Fibroblast of skin of abdomen (primary cell): ENCODE measurements at regions not wholly inside any gene's neighbourhood (a gene's known extent, or its start where the extent isn't known, plus 50 kb on each side); places are given as distances from the start of the nearest gene placed in this dataset.

Source experiments
- DNase-seq: peaks from one replicate; pipeline ENCODE4 v3.0.0-alpha.2; 2013

- no peak for DNase-seq
These were observed 154.6 kb upstream of the MYL2 start for GRCh38 chr12:111074965-111075364.

DNA sequence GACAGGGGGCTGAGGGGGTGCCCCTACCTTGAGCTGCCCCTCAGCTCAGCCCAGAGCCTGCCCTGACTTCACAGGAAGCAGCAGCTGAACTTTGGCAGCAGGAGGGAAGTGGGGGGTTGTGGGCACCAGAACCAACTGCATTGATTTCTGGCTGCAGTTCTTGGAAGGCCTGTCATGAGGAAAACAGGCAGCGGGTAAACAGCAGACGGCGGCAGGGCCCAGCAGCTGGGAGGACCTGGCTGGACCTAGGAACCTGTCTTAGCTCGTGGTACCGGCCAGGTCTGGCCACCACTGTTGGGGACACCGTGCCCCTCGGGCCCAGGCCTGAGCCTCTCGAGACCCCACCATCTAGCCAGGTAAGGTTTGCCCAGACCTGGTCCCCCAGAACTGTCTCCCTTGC is 154.2 kb upstream of the MYL2 start:
- no peak for DNase-seq

- DNase-seq = no peak
These were observed 153.0 kb upstream of the MYL2 start for GRCh38 chr12:111073370-111073769.

DNA sequence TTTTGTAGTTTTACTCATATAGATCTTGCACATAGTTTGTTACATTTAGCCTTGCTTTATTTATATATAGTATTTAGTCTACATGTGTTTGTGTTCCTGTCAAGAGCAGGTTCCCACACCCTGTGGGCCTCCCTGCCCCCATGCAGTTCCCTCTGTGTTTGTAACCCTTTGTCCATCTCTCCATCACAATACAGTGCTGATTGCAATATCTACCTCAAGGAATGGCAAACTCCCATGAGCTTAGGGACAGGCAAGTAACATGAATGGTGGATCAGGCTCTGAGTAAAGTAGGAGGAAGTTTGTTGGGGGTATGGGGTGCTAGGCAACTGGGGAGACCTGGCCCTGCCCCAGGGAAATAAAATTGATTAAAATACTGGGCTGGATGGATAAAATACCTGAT is 151.9 kb upstream of the MYL2 start:
- DNase-seq = no peak

GRCh38 chr12:111069886-111070285 is 149.5 kb upstream of the MYL2 start:
- DNase-seq = no peak

GRCh38 chr12:111068290-111068689 is 147.9 kb upstream of the MYL2 start:
- DNase-seq = no peak

- no peak for DNase-seq
These were observed 147.1 kb upstream of the MYL2 start for GRCh38 chr12:111067498-111067897.

- no peak for DNase-seq
These were observed 146.5 kb upstream of the MYL2 start for GRCh38 chr12:111066744-111067437.

- no peak for DNase-seq
These were observed 144.6 kb upstream of the MYL2 start for GRCh38 chr12:111064982-111065381.

DNA sequence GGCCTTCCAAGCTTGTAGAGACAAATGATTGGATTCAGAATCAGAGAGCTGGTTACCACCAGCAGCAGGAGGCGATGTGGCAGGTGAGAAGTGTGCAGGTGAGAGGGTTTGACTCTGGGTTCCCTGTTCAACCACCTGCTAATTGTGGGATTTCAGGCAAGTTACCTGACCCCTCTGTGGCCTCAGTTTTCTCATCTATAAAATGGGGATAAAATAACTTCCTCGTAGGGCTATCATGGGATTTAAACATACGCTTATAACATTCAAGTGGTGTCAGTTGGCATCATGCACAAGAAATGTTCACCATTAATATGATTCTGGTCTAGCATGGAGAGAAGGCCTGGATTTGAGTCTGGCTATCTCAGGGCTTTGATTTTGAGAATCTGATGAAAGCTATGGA is 143.8 kb upstream of the MYL2 start:
- DNase-seq = no peak

DNA sequence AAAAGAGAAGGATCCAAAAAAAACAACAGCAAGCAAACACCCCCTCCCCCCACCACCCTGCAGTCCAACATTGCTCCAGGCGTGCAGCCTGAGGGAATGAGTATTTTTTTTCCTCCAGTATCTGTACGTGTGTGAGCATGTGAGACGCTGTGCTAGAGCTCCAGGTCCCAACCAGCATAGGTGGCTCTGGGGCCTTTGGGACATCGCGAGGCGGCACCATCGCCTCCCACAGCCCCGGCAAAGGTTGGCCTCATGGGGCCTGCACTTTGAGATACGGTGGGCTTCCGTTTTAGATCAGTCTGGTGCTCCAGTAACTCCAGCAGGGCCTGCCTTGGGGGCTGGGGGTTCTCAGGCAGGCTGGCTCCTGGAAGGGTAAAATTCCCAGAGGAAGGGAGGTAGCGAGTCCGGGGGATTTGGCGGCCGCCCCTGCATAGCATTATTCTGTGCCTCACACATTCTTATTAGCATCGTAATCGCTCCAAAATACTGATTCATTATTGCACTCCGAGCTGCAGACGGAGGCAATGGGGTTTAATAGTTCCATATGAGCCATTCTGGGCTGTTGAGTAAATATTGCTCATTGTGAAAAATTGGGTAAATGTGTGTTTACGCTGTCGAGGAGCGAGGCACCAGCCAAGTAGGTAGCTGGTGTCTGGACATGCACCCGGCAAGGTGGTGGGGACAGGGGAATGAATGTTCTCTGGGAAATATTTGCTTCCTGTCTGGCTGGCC is 143.1 kb upstream of the MYL2 start:
- peak; percentile 52 for DNase-seq

GRCh38 chr12:111057701-111058425 is 137.5 kb upstream of the MYL2 start:
- DNase-seq = no peak

DNA sequence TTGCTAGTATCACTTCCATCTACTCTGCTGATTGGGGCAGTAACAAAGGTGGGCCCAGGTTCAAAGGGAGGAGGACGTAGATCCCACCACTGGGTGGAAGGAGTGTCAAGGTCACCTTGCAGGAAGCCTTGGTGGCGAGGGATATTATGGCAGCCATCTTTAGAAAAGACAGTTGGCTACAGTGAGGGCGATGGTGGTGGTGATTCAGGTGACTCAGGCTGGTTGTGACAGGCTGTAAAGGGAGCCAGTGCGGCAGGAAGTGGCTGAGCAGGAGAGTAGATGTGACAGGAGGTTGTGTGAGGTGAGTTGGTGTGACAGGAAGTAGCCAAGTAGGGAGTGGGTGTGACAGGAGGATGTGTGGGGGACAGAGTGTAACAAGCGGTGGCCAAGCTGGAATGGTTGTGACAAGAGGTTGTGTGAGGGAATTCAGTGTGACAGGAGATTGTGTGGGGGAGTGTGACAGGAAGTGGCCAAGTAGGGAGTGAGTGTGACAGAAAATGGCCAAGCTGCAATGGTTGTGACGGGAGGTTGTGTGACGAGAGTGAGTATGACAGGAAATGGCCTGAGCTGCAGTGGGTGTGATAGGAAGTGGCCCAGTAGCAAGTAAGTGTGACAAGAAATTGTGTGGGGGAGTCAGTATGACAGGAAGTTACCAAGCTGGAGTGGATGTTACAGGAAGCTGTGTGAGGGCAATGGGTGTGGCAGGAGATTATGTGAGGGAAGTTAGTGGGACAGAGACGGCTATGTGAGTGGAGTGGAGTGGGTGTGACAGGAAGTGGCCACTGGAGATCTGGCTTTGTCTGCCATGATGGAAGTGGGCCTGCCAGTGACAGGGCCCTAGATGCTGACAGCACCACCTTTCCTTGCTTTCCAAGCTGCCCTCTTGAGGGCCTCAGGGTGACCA is 136.5 kb upstream of the MYL2 start:
- DNase-seq = no peak

DNA sequence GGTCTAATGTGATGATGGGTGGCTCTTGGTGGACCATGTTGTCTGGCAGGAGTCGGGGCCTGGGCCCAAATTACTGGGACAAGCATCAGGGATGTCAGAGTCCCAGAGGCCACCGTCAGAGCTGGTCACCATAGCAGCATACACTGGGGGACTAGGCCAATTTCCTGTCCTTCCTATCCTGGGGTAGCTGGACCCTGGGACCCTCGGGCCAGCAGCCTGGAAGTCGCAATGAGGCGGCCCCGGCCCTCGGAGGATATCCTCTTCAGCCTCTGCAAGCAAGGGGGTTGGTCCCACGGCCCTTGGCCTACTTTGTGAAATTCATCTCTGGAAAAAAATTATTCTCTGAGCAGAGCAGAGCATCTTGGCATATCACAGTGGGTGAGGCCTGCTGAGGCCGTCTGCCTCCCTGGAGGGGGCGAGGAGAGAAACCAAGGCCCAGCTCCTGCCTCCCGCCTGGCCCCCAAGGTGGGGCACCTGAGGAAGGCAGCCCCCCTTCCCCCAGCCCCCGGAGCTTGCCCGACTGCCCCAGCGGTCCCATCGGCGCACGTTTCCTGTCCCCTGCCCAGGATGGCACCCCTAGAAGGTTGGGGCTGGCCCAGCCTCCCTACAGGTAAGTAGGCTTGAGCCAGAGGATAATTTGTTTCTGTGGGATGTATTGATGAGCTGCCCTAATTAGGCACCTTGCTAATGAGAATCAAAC is 135.0 kb upstream of the MYL2 start:
- DNase-seq = no peak

GRCh38 chr12:111048991-111049390 is 128.6 kb upstream of the MYL2 start:
- no peak for DNase-seq

- DNase-seq = no peak
These were observed 126.5 kb upstream of the MYL2 start for GRCh38 chr12:111046896-111047295.

- no peak for DNase-seq
These were observed 125.6 kb upstream of the MYL2 start for GRCh38 chr12:111045941-111046340.

DNA sequence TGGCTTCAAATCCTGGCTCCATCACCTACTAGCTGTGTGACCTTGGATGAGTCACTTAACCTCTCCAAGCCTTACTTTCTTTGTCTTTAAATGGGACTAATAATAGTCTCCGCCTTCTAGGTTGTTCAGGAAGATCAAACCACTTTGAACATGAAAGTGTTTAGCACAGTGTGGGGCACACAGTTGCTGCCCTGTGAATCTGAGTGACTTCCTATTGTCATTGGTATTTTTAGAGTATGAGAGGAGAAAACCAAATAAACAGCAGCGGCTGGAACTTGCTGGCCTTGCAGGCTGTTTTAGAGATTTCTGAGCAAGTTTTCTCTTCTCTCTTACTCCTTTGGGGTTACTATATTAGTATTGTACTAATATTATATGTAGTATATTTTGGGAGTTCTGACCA is 120.7 kb upstream of the MYL2 start:
- DNase-seq = no peak

GRCh38 chr12:111040690-111041089 is 120.3 kb upstream of the MYL2 start:
- DNase-seq = no peak

- no peak for DNase-seq
These were observed 118.6 kb upstream of the MYL2 start for GRCh38 chr12:111038941-111039340.

DNA sequence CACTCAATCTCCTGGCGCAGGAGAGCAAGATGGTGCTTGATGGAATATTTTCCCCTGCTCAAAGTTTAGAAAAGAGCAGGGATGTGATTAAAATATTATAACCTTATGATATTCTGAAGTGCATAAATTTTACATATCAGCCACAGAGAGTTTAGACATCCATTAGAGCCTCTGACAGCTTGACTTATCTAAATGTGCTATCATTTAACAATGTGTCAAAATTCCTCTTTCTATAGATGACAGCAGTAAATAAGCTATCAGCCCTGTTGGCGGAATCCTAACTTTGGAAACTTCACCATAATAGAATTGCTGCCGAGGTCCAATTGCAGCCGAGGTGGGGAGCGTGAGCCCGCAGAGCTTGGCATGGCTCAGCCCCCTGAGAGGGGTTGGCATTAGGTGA is 117.7 kb upstream of the MYL2 start:
- DNase-seq = no peak

GRCh38 chr12:111037047-111037446 is 116.7 kb upstream of the MYL2 start:
- no peak for DNase-seq
